ENCODE measurements at regions not wholly inside any gene's neighbourhood (a gene's known extent, or its start where the extent isn't known, plus 50 kb on each side); places are given as distances from the start of the nearest gene placed in this dataset.

GRCh38 chr2:13574831-13575230 lies 858.1 kb downstream of the TRIB2 start:
- no peaks in the 10 kb centered on the region for H3K27me3 ChIP-seq (ENCODE audit: low read length)
- H3K36me3 ChIP-seq (ENCODE audit: low read length): no peaks in the 10 kb centered on the region
- no peak overlapping the region for H2AFZ ChIP-seq (ENCODE audit: low read depth, low read length, severe bottlenecking)
- H3K4me3 ChIP-seq (ENCODE audit: insufficient read depth, low read length, poor library complexity, severe bottlenecking): no peak overlapping the region
- no peaks in the 10 kb centered on the region for H3K79me2 ChIP-seq (ENCODE audit: insufficient read depth, low read length)
- no peaks in the 10 kb centered on the region for H3K9me3 ChIP-seq (ENCODE audit: insufficient read depth, low read length)
- H3K4me2 ChIP-seq (ENCODE audit: low read depth, low read length, poor library complexity, severe bottlenecking): no peak overlapping the region
- TF ChIP-seq CTCF (IDR thresholded peaks at IDR 0.05; ENCODE audit: insufficient read depth, low read length, poor library complexity, severe bottlenecking) (no peak), EZH2phosphoT487 (conservative IDR thresholded peaks at IDR 0.05; ENCODE audit: low read length) (no peak)
- no peak overlapping the region for H3K9ac ChIP-seq (ENCODE audit: low read length)
- no peaks in the 10 kb centered on the region for H3F3A ChIP-seq (ENCODE audit: insufficient read depth)
- no peak overlapping the region for H3K27ac ChIP-seq (ENCODE audit: low read depth, low read length)
- no peaks in the 10 kb centered on the region for H4K20me1 ChIP-seq (ENCODE audit: low read depth, low read length)
- H3K9me2 ChIP-seq (replicated peaks; ENCODE audit: insufficient read depth, low read length): no peaks in the 10 kb centered on the region

- no peak for TF ChIP-seq CTCF (IDR thresholded peaks at IDR 0.05; ENCODE audit: insufficient read depth, low read length, poor library complexity, severe bottlenecking)
- no peak for TF ChIP-seq EZH2phosphoT487 (conservative IDR thresholded peaks at IDR 0.05; ENCODE audit: low read length)
- Histone ChIP-seq H3K27me3 (ENCODE audit: low read length) (no peaks in the 10 kb centered on the region), H3K27ac (ENCODE audit: low read depth, low read length) (no peak overlapping the region)
Measured at GRCh38 chr2:13576406-13577036, 859.8 kb downstream of the TRIB2 start.

GRCh38 chr2:13578547-13578946 lies 861.8 kb downstream of the TRIB2 start:
- Histone ChIP-seq H3K4me2 (ENCODE audit: low read depth, low read length, poor library complexity, severe bottlenecking) (no peak overlapping the region), H3K27ac (ENCODE audit: low read depth, low read length) (no peak overlapping the region)
- TF ChIP-seq CTCF (IDR thresholded peaks at IDR 0.05; ENCODE audit: insufficient read depth, low read length, poor library complexity, severe bottlenecking) (no peak), EZH2phosphoT487 (conservative IDR thresholded peaks at IDR 0.05; ENCODE audit: low read length) (no peak)

More at GRCh38 chr2:13576406-13577036, 859.8 kb downstream of the TRIB2 start:
- Histone ChIP-seq H3K9me2 (replicated peaks; ENCODE audit: insufficient read depth, low read length) (no peaks in the 10 kb centered on the region), H3K9ac (ENCODE audit: low read length) (no peak overlapping the region), H4K20me1 (ENCODE audit: low read depth, low read length) (no peaks in the 10 kb centered on the region), H3K36me3 (ENCODE audit: low read length) (no peaks in the 10 kb centered on the region), H3K79me2 (ENCODE audit: insufficient read depth, low read length) (no peaks in the 10 kb centered on the region), H3K4me2 (ENCODE audit: low read depth, low read length, poor library complexity, severe bottlenecking) (no peak overlapping the region), H3K9me3 (ENCODE audit: insufficient read depth, low read length) (no peaks in the 10 kb centered on the region), H2AFZ (ENCODE audit: low read depth, low read length, severe bottlenecking) (no peak overlapping the region), H3K4me3 (ENCODE audit: insufficient read depth, low read length, poor library complexity, severe bottlenecking) (no peak overlapping the region), H3F3A (ENCODE audit: insufficient read depth) (no peaks in the 10 kb centered on the region)

More at GRCh38 chr2:13578547-13578946, 861.8 kb downstream of the TRIB2 start:
- H3K4me3 ChIP-seq (ENCODE audit: insufficient read depth, low read length, poor library complexity, severe bottlenecking): no peak overlapping the region
- no peaks in the 10 kb centered on the region for H3K9me2 ChIP-seq (replicated peaks; ENCODE audit: insufficient read depth, low read length)
- H3K79me2 ChIP-seq (ENCODE audit: insufficient read depth, low read length): no peaks in the 10 kb centered on the region
- no peaks in the 10 kb centered on the region for H3K9me3 ChIP-seq (ENCODE audit: insufficient read depth, low read length)
- H3F3A ChIP-seq (ENCODE audit: insufficient read depth): no peaks in the 10 kb centered on the region
- no peaks in the 10 kb centered on the region for H4K20me1 ChIP-seq (ENCODE audit: low read depth, low read length)
- H3K9ac ChIP-seq (ENCODE audit: low read length): no peak overlapping the region
- no peak overlapping the region for H2AFZ ChIP-seq (ENCODE audit: low read depth, low read length, severe bottlenecking)
- H3K36me3 ChIP-seq (ENCODE audit: low read length): no peaks in the 10 kb centered on the region
- no peaks in the 10 kb centered on the region for H3K27me3 ChIP-seq (ENCODE audit: low read length)
